K562 (cell line): ENCODE measurements at regions not wholly inside any gene's neighbourhood (a gene's known extent, or its start where the extent isn't known, plus 50 kb on each side); places are given as distances from the start of the nearest gene placed in this dataset.

Source experiments
- ATAC-seq: fragments of 200-7000 bp; cut with Tn5 transposase; 3 replicates; pipeline ENCODE4 v1.9.1; 2020; ENCODE audit warnings: moderate library complexity
- BruUV-seq: library from RNA; stranded (reverse); fragments of 400-500 nt; replicated peaks from 2 replicates; lab custom pipeline; 2021; lab: Mats Ljungman, UMichigan
- CTCF ChIA-PET: fragments of 300-600 bp; formaldehyde crosslinking; extraction: SDS; loops from one replicate; lab custom pipeline; 2021; ENCODE audit warnings: low intra/inter-chr PET ratio; lab: Yijun Ruan, JAX
- POLR2A ChIA-PET: fragments of 300-600, 350-650 bp; sonication (Branson Sonifier 250); formaldehyde crosslinking; extraction: SDS; loops from one replicate; lab custom pipeline; 2021; ENCODE audit warnings: antibody characterized with exemption, inconsistent platforms; lab: Yijun Ruan, JAX
- DNase-seq, 4 experiments: peaks; one replicate each; pipeline versions ENCODE4 v3.0.0 to v3.0.0-alpha.2; 2011 to 2018; ENCODE audit warnings: low spot score in 3 of 4, mixed read lengths in 3 of 4; ENCODE audit errors: extremely low read depth in 1 of 4
- FAIRE-seq: peaks from 2 replicates; lab custom pipeline; 2011; peaks lifted over from hg19 to GRCh38; lab: Jason Lieb, UNC
- H2AFZ ChIP-seq: 2 replicates; pipeline ENCODE4 v1.6.0; 2011; ENCODE audit warnings: low read depth, low read length, control low read depth, inconsistent platforms
- H3K27ac ChIP-seq: fragments of 200-600 bp; 3 replicates; pipeline ENCODE4 v1.8.0; 2011; ENCODE audit warnings: low read depth, mild to moderate bottlenecking, control low read depth, inconsistent platforms, low read length, moderate library complexity, mixed read lengths; ENCODE audit errors: extremely low read depth
- H3K27me3 ChIP-seq, 2 experiments: fragments of 300-600 bp in 1 of 2; 2 replicates in 1 of 2; 3 replicates in 1 of 2; pipeline versions ENCODE4 v1.6.0 to v1.8.0; 2011; ENCODE audit warnings: inconsistent platforms in 2 of 2, low read length in 2 of 2, mild to moderate bottlenecking in 1 of 2, mixed read lengths in 1 of 2, moderate library complexity in 1 of 2; ENCODE audit not compliant: control insufficient read depth in 2 of 2, insufficient read depth in 2 of 2
- H3K36me3 ChIP-seq: fragments of 300-600 bp; 3 replicates; pipeline ENCODE4 v1.8.0; 2011; ENCODE audit warnings: mild to moderate bottlenecking, low read length, inconsistent platforms; ENCODE audit not compliant: control insufficient read depth, insufficient read depth
- H3K4me1 ChIP-seq, 2 experiments: fragments of 200-600 bp in 1 of 2; replicated peaks in 1 of 2; 2 replicates in 1 of 2; 3 replicates in 1 of 2; pipeline versions ENCODE4 v1.5.1 to v1.8.0; 2011; ENCODE audit warnings: inconsistent platforms in 2 of 2, low read length in 2 of 2, mild to moderate bottlenecking in 1 of 2, mixed read lengths in 1 of 2, moderate library complexity in 1 of 2; ENCODE audit not compliant: control insufficient read depth in 2 of 2, insufficient read depth in 2 of 2
- H3K4me2 ChIP-seq: 2 replicates; pipeline ENCODE4 v1.6.1; 2011; ENCODE audit warnings: low read length, control low read depth, inconsistent platforms, mixed read lengths; ENCODE audit not compliant: insufficient read depth
- H3K4me3 ChIP-seq: fragments of 200-600 bp; sonication (generic), shearing (Covaris generic); 2 replicates; pipeline ENCODE4 v1.5.1; 2016; ENCODE audit warnings: control low read depth, inconsistent platforms
- H3K79me2 ChIP-seq: fragments of 200-600 bp; 3 replicates; pipeline ENCODE4 v1.8.0; 2011; ENCODE audit warnings: low read length, inconsistent platforms; ENCODE audit not compliant: control insufficient read depth, insufficient read depth
- H3K9ac ChIP-seq, 2 experiments: 2 replicates each; pipeline versions ENCODE4 v1.6.0 to v1.6.1; 2011; ENCODE audit warnings: low read depth in 2 of 2, low read length in 2 of 2, control low read depth in 1 of 2, inconsistent platforms in 1 of 2, mild to moderate bottlenecking in 1 of 2, mixed read lengths in 1 of 2; ENCODE audit not compliant: insufficient read depth in 1 of 2
- H3K9me1 ChIP-seq: one replicate; pipeline ENCODE4 v1.6.0; 2011; ENCODE audit warnings: inconsistent platforms, mild to moderate bottlenecking, low read length, moderate library complexity; ENCODE audit not compliant: control insufficient read depth, insufficient read depth
- H3K9me3 ChIP-seq: replicated peaks from 2 replicates; pipeline ENCODE4 v1.5.1; 2011; ENCODE audit warnings: low read depth, low read length, inconsistent platforms; ENCODE audit not compliant: control insufficient read depth, insufficient read depth
- H4K20me1 ChIP-seq: replicated peaks from 2 replicates; pipeline ENCODE4 v1.6.1; 2011; ENCODE audit warnings: low read length, inconsistent platforms, mixed read lengths; ENCODE audit not compliant: control insufficient read depth, insufficient read depth
- ATF1 ChIP-seq, 2 experiments: fragments of 450-650 bp in 1 of 2; IDR thresholded peaks; 2 replicates each; pipeline ENCODE4 v1.6.1; 2016; ENCODE audit warnings: missing compliant biosample characterization in 1 of 2, missing genetic modification characterization in 1 of 2
- PRPF4 ChIP-seq: fragments of 200-400 bp; formaldehyde crosslinking; IDR thresholded peaks from one replicate; pipeline ENCODE4 v1.6.1; 2017; ENCODE audit warnings: low read length, low read depth, mild to moderate bottlenecking; ENCODE audit not compliant: insufficient read depth, poor library complexity, severe bottlenecking
- SIN3A ChIP-seq, 2 experiments: fragments of 150-350 bp in 1 of 2; IDR thresholded peaks; 2 replicates each; pipeline ENCODE4 v1.6.1; 2011 to 2016; ENCODE audit warnings: borderline replicate concordance in 2 of 2, low read depth in 2 of 2, low read length in 2 of 2, mild to moderate bottlenecking in 2 of 2, moderate library complexity in 2 of 2; ENCODE audit not compliant: control insufficient read depth in 1 of 2
- SP2 ChIP-seq: IDR thresholded peaks from 2 replicates; pipeline ENCODE4 v1.6.1; 2011; ENCODE audit warnings: mild to moderate bottlenecking, low read depth, low read length, moderate library complexity; ENCODE audit not compliant: poor library complexity, severe bottlenecking; ENCODE audit errors: extremely low read depth
- ZNF133 ChIP-seq: fragments of 250-450 bp; sonication (Bioruptor Pico); IDR thresholded peaks from 2 replicates; pipeline ENCODE4 v1.4.0; 2020; ENCODE audit warnings: mild to moderate bottlenecking
- WGBS: fragments of 100-300 bp; shearing (Covaris generic); methylation state at CpG from one replicate; pipeline ENCODE4 v1.1.6; 2016; ENCODE audit warnings: low coverage, mixed read lengths; ENCODE audit not compliant: insufficient coverage; ENCODE audit errors: missing lambda C conversion rate; 5-methylcytosine and 5-hydroxymethylcytosine counted together
- in situ Hi-C: fragments of 300-500 bp; cut with MboI; formaldehyde crosslinking; loops from 4 replicates; pipeline ENCODE4 v1.15.0; 2018; ENCODE audit warnings: inconsistent platforms, mixed read lengths
- intact Hi-C: fragments of 100-400 bp; cut with micrococcal nuclease; formaldehyde crosslinking; loops from 2 replicates; pipeline ENCODE4 v1.14.2; 2022
- TF ChIP-seq, protein P1 (sequence below): fragments of 250-450 bp; sonication (Bioruptor Pico); IDR thresholded peaks from 2 replicates; pipeline ENCODE4 v1.8.0; 2021; ENCODE audit warnings: moderate library complexity, mild to moderate bottlenecking, inconsistent platforms

GRCh38 chr13:64934569-64935362 lies 2295.4 kb downstream of the PCDH9 start:
- Histone ChIP-seq H3K36me3 (no peaks in the 10 kb centered on the region), H3K79me2 (no peaks in the 10 kb centered on the region), H3K9me3 (no peaks in the 10 kb centered on the region), H4K20me1 (no peaks in the 10 kb centered on the region), H2AFZ (no peak overlapping the region), H3K4me3 (no peak overlapping the region), H3K27me3 (no peaks in the 10 kb centered on the region), H3K4me2 (no peak overlapping the region), H3K4me1 (no peaks in the 10 kb centered on the region), H3K27ac (no peak overlapping the region), H3K9me1 (no peaks in the 10 kb centered on the region), H3K9ac (no peak overlapping the region)
- POLR2A ChIA-PET: no interaction called here
- CTCF ChIA-PET: no interaction called here
- 0% methylated on average over 5 of the region's 5 CpGs for WGBS
- no TSS peak for BruUV-seq
- TF ChIP-seq ZNF133 (CRISPR knock-in tag): no peak
- no peak for TF ChIP-seq SP2
- no peak for TF ChIP-seq SIN3A (IDR thresholded peaks at IDR 0.05; ENCODE audit: borderline replicate concordance in 2 of 2, control insufficient read depth in 1 of 2, low read depth in 2 of 2, low read length in 2 of 2)
- no peak for TF ChIP-seq ATF1 (CRISPR knock-in tag; IDR thresholded peaks at IDR 0.05)
- no peak for TF ChIP-seq ATF1 (tag; IDR thresholded peaks at IDR 0.05)
- TF ChIP-seq PRPF4: no peak
- TF ChIP-seq, protein P1, sequence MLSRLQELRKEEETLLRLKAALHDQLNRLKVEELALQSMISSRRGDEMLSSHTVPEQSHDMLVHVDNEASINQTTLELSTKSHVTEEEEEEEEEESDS (CRISPR knock-in tag): no peak
- FAIRE-seq: no peak
- in situ Hi-C loops: no loop called here
- no peak for ATAC-seq
- DNase-seq: no peak
- intact Hi-C loops: no loop called here
